Gastrocnemius medialis (tissue), 4 donors: ENCODE measurements at regions not wholly inside any gene's neighbourhood (a gene's known extent, or its start where the extent isn't known, plus 50 kb on each side); places are given as distances from the start of the nearest gene placed in this dataset.

Experiments
- ATAC-seq, 2 donors: fragments of 150-250 bp; one replicate each; pipeline ENCODE4 v1.9.1; 2016
- DNase-seq, 2 donors: peaks; one replicate each; pipeline ENCODE4 v3.0.0-alpha.2; 2019
- H3K27ac ChIP-seq, 4 donors: fragments of 200-600 bp; sonication (generic); 1 replicate in 1 of 4; 2 replicates in 3 of 4; pipeline ENCODE4 v1.5.1; 2016 to 2018; ENCODE audit warnings: mild to moderate bottlenecking in 2 of 4, moderate library complexity in 1 of 4
- H3K27me3 ChIP-seq, 3 donors: fragments of 200-600 bp; sonication (generic) in 2 of 3; 1 replicate in 1 of 3; 2 replicates in 2 of 3; pipeline versions ENCODE4 v1.5.1 to v1.6.0; 2016 to 2019; ENCODE audit warnings: mild to moderate bottlenecking in 1 of 3, moderate library complexity in 1 of 3
- H3K36me3 ChIP-seq, 2 donors: fragments of 200-600 bp; sonication (generic) in 1 of 2; one replicate each; pipeline ENCODE4 v1.5.1; 2017 to 2018
- H3K4me1 ChIP-seq, 2 donors: fragments of 200-600 bp; sonication (generic) in 1 of 2; one replicate each; pipeline ENCODE4 v1.5.1; 2016 to 2017; ENCODE audit warnings: mild to moderate bottlenecking in 2 of 2
- H3K4me3 ChIP-seq, 4 donors: fragments of 200-600 bp; sonication (generic) in 3 of 4; 1 replicate in 1 of 4; 2 replicates in 3 of 4; pipeline ENCODE4 v1.5.1; 2016 to 2019; ENCODE audit warnings: mild to moderate bottlenecking in 2 of 4
- H3K9me3 ChIP-seq, 3 donors: fragments of 200-600 bp; sonication (generic) in 2 of 3; 1 replicate in 1 of 3; 2 replicates in 2 of 3; pipeline ENCODE4 v1.5.1; 2016 to 2019
- CTCF ChIP-seq, 5 experiments: fragments of 450-650 bp in 3 of 5; fragments of 200-600 bp in 2 of 5; sonication (generic) in 2 of 5; IDR thresholded peaks in 4 of 5; conservative IDR thresholded peaks in 1 of 5; 1 replicate in 4 of 5; 2 replicates in 1 of 5; pipeline ENCODE4 v1.5.1; 2016 to 2019; ENCODE audit warnings: antibody characterized with exemption in 5 of 5, mild to moderate bottlenecking in 3 of 5, moderate library complexity in 3 of 5
- POLR2A ChIP-seq, 2 donors: fragments of 450-650 bp; IDR thresholded peaks; one replicate each; pipeline ENCODE4 v1.6.1; 2017; ENCODE audit warnings: antibody characterized with exemption in 2 of 2, mild to moderate bottlenecking in 2 of 2, moderate library complexity in 2 of 2
- in situ Hi-C, 4 donors: fragments of 200-750 bp; cut with MboI; loops; one replicate each; pipeline versions ENCODE4 v1.15.0 to v1.8.0; 2017; ENCODE audit warnings: low sequenced_read_pairs in 4 of 4
- intact Hi-C: fragments of 100-400 bp; cut with DNase I; formaldehyde crosslinking; loops from one replicate; pipeline ENCODE4 v1.15.1; 2023; ENCODE audit warnings: low total_unique reads

- H3K9me3 ChIP-seq: no peaks in the 10 kb centered on the region
- H3K4me3 ChIP-seq: no peak overlapping the region
- intact Hi-C loops: no loop called here
- ATAC-seq (no peak), DNase-seq (no peak)
- H3K4me1 ChIP-seq: no peaks in the 10 kb centered on the region
- in situ Hi-C loops: no loop called here
- H3K27ac ChIP-seq: no peak overlapping the region
- H3K36me3 ChIP-seq: no peaks in the 10 kb centered on the region
- TF ChIP-seq CTCF (IDR thresholded peaks at IDR 0.05 in 4 of 5, conservative IDR thresholded peaks at IDR 0.05 in 1 of 5) (no peak), POLR2A (IDR thresholded peaks at IDR 0.05) (no peak)
- no peaks in the 10 kb centered on the region for H3K27me3 ChIP-seq
These were observed 421.3 kb upstream of the BTBD3 start for GRCh38 chr20:11496380-11496779.

DNA sequence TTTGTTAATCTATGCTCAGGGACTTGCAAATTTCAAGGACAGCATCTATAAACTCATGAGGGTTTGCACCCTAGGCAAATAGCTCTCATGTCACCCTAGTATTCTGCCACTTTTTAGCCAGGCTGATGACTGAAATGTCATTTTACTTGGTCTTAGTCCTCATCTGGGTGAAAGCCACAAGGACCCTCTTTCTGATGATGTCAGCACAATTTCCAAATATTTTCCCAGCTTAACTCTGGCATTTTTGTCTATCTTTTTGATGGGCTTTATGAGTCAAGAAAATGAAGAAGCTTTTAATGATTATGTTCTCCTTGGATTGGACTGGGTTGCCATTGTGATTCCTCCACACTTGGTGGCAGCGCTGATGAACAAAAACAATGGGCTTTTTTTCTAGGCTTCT lies 420.1 kb upstream of the BTBD3 start:
- DNase-seq (no peak), ATAC-seq (no peak)
- intact Hi-C loops (no loop called here), in situ Hi-C loops (no loop called here)
- TF ChIP-seq CTCF (IDR thresholded peaks at IDR 0.05 in 4 of 5, conservative IDR thresholded peaks at IDR 0.05 in 1 of 5): no peak
- TF ChIP-seq POLR2A (IDR thresholded peaks at IDR 0.05): no peak
- Histone ChIP-seq H3K36me3 (no peaks in the 10 kb centered on the region), H3K4me3 (no peak overlapping the region), H3K27ac (no peak overlapping the region), H3K9me3 (no peaks in the 10 kb centered on the region), H3K4me1 (no peaks in the 10 kb centered on the region), H3K27me3 (no peaks in the 10 kb centered on the region)

- Histone ChIP-seq H3K4me3 (no peak overlapping the region), H3K9me3 (no peaks in the 10 kb centered on the region), H3K4me1 (no peaks in the 10 kb centered on the region), H3K36me3 (no peaks in the 10 kb centered on the region), H3K27ac (no peak overlapping the region), H3K27me3 (no peaks in the 10 kb centered on the region)
- no peak for TF ChIP-seq POLR2A (IDR thresholded peaks at IDR 0.05)
- TF ChIP-seq CTCF (IDR thresholded peaks at IDR 0.05 in 4 of 5, conservative IDR thresholded peaks at IDR 0.05 in 1 of 5): no peak
- DNase-seq (no peak), ATAC-seq (no peak)
- in situ Hi-C loops: no loop called here
- intact Hi-C loops: no loop called here
These were observed 418.5 kb upstream of the BTBD3 start for GRCh38 chr20:11499101-11499634.

- ATAC-seq: no peak
- Histone ChIP-seq H3K27ac (no peak overlapping the region), H3K4me3 (no peak overlapping the region), H3K4me1 (no peaks in the 10 kb centered on the region), H3K36me3 (no peaks in the 10 kb centered on the region), H3K9me3 (no peaks in the 10 kb centered on the region), H3K27me3 (no peaks in the 10 kb centered on the region)
- intact Hi-C loops (no loop called here), in situ Hi-C loops (no loop called here)
- TF ChIP-seq CTCF (IDR thresholded peaks at IDR 0.05 in 4 of 5, conservative IDR thresholded peaks at IDR 0.05 in 1 of 5) (no peak), POLR2A (IDR thresholded peaks at IDR 0.05) (no peak)
- no peak for DNase-seq
These were observed 415.6 kb upstream of the BTBD3 start for GRCh38 chr20:11502061-11502460.

- DNase-seq (no peak), ATAC-seq (no peak)
- in situ Hi-C loops (no loop called here), intact Hi-C loops (no loop called here)
- no peak for TF ChIP-seq CTCF (IDR thresholded peaks at IDR 0.05 in 4 of 5, conservative IDR thresholded peaks at IDR 0.05 in 1 of 5)
- H3K4me1 ChIP-seq: no peaks in the 10 kb centered on the region
- H3K4me3 ChIP-seq: no peak overlapping the region
- H3K27ac ChIP-seq: no peak overlapping the region
- H3K9me3 ChIP-seq: no peaks in the 10 kb centered on the region
- no peaks in the 10 kb centered on the region for H3K27me3 ChIP-seq
- H3K36me3 ChIP-seq: no peaks in the 10 kb centered on the region
These were observed 415.0 kb upstream of the BTBD3 start for GRCh38 chr20:11502671-11503070.
